Vagina (tissue), 2 donors: ENCODE measurements at regions not wholly inside any gene's neighbourhood (a gene's known extent, or its start where the extent isn't known, plus 50 kb on each side); places are given as distances from the start of the nearest gene placed in this dataset.
"Not testable (repeated sequence)": the region's sequence is repeated elsewhere in the genome, so short reads cannot be mapped to it uniquely, and the experiment has no call there.

Experiments used
- DNase-seq, 2 donors: peaks; one replicate each; pipeline ENCODE4 v3.0.0-alpha.2; 2017; ENCODE audit errors: extremely low spot score in 2 of 2
- H3K27ac ChIP-seq: fragments of 200-600 bp; sonication (generic); one replicate; pipeline ENCODE4 v1.5.1; 2019
- H3K27me3 ChIP-seq: fragments of 200-600 bp; sonication (generic); one replicate; pipeline ENCODE4 v1.5.1; 2019
- H3K36me3 ChIP-seq, 2 donors: fragments of 200-600 bp; sonication (generic); one replicate each; pipeline ENCODE4 v1.5.1; 2017 to 2019
- H3K4me1 ChIP-seq: fragments of 200-600 bp; sonication (generic); one replicate; pipeline ENCODE4 v1.5.1; 2019
- H3K4me3 ChIP-seq, 2 donors: fragments of 200-600 bp; sonication (generic); 1 replicate in 1 of 2; 2 replicates in 1 of 2; pipeline ENCODE4 v1.5.1; 2016 to 2019
- H3K9me3 ChIP-seq: fragments of 200-600 bp; sonication (generic); one replicate; pipeline ENCODE4 v1.5.1; 2019
- CTCF ChIP-seq, 3 experiments: fragments of 450-650 bp in 2 of 3; fragments of 200-600 bp in 1 of 3; sonication (generic) in 1 of 3; IDR thresholded peaks; one replicate each; pipeline ENCODE4 v1.5.1; 2017 to 2019; ENCODE audit warnings: antibody characterized with exemption in 3 of 3, mild to moderate bottlenecking in 2 of 3, moderate library complexity in 2 of 3
- POLR2A ChIP-seq, 2 donors: fragments of 450-650 bp; IDR thresholded peaks; one replicate each; pipeline ENCODE4 v1.6.1; 2017; ENCODE audit warnings: antibody characterized with exemption in 2 of 2, mild to moderate bottlenecking in 2 of 2, moderate library complexity in 2 of 2
- POLR2AphosphoS5 ChIP-seq, 2 donors: sonication (generic); formaldehyde crosslinking; IDR thresholded peaks; one replicate each; pipeline ENCODE4 v1.9.0; 2017; ENCODE audit warnings: antibody characterized with exemption in 2 of 2, mild to moderate bottlenecking in 2 of 2, low read depth in 1 of 2; ENCODE audit not compliant: insufficient read depth in 1 of 2
- intact Hi-C: fragments of 100-400 bp; cut with DNase I; formaldehyde crosslinking; loops from one replicate; pipeline ENCODE4 v1.15.1; 2023

- intact Hi-C loops = no loop called here
- no peak overlapping the region for H3K4me3 ChIP-seq
- H3K27me3 ChIP-seq = no peaks in the 10 kb centered on the region
- DNase-seq = no peak
- H3K27ac ChIP-seq = no peak overlapping the region
- H3K4me1 ChIP-seq = no peaks in the 10 kb centered on the region
- H3K9me3 ChIP-seq = no peaks in the 10 kb centered on the region
- TF ChIP-seq POLR2A (IDR thresholded peaks at IDR 0.05) = no peak
- TF ChIP-seq POLR2AphosphoS5 (IDR thresholded peaks at IDR 0.05; ENCODE audit: insufficient read depth in 1 of 2, low read depth in 1 of 2) = no peak
- TF ChIP-seq CTCF (IDR thresholded peaks at IDR 0.05) = no peak
- no peaks in the 10 kb centered on the region for H3K36me3 ChIP-seq
Observed at GRCh38 chr10:23779301-23779700, 340.4 kb downstream of the OTUD1 start.

GRCh38 chr10:23780331-23780730, 341.5 kb downstream of the OTUD1 start:
- no peak overlapping the region for H3K27ac ChIP-seq
- H3K27me3 ChIP-seq = no peaks in the 10 kb centered on the region
- H3K9me3 ChIP-seq = no peaks in the 10 kb centered on the region
- H3K36me3 ChIP-seq = no peaks in the 10 kb centered on the region
- no peak for TF ChIP-seq CTCF (IDR thresholded peaks at IDR 0.05)
- TF ChIP-seq POLR2AphosphoS5 (IDR thresholded peaks at IDR 0.05; ENCODE audit: insufficient read depth in 1 of 2, low read depth in 1 of 2) = no peak
- no peak for TF ChIP-seq POLR2A (IDR thresholded peaks at IDR 0.05)
- no peak for DNase-seq
- intact Hi-C loops = no loop called here
- no peaks in the 10 kb centered on the region for H3K4me1 ChIP-seq
- H3K4me3 ChIP-seq = no peak overlapping the region

GRCh38 chr10:23786594-23786993, 347.7 kb downstream of the OTUD1 start:
- intact Hi-C loops = no loop called here
- H3K27me3 ChIP-seq = no peaks in the 10 kb centered on the region
- H3K27ac ChIP-seq = no peak overlapping the region
- no peaks in the 10 kb centered on the region for H3K9me3 ChIP-seq
- TF ChIP-seq CTCF (IDR thresholded peaks at IDR 0.05) (no peak), POLR2AphosphoS5 (IDR thresholded peaks at IDR 0.05; ENCODE audit: insufficient read depth in 1 of 2, low read depth in 1 of 2) (no peak), POLR2A (IDR thresholded peaks at IDR 0.05) (no peak)
- no peaks in the 10 kb centered on the region for H3K36me3 ChIP-seq
- no peak overlapping the region for H3K4me3 ChIP-seq
- no peaks in the 10 kb centered on the region for H3K4me1 ChIP-seq
- DNase-seq = no peak

- TF ChIP-seq CTCF (IDR thresholded peaks at IDR 0.05) (no peak), POLR2A (IDR thresholded peaks at IDR 0.05) (no peak), POLR2AphosphoS5 (IDR thresholded peaks at IDR 0.05; ENCODE audit: insufficient read depth in 1 of 2, low read depth in 1 of 2) (no peak)
- H3K9me3 ChIP-seq = no peaks in the 10 kb centered on the region
- intact Hi-C loops = no loop called here
Observed at GRCh38 chr10:23793577-23793976, 354.7 kb downstream of the OTUD1 start.

GRCh38 chr10:23797452-23797851, 358.6 kb downstream of the OTUD1 start:
- intact Hi-C loops, H3K27ac ChIP-seq, H3K4me3 ChIP-seq, H3K4me1 ChIP-seq, H3K36me3 ChIP-seq, DNase-seq, H3K27me3 ChIP-seq, H3K9me3 ChIP-seq: not testable (repeated sequence)

More at GRCh38 chr10:23793577-23793976, 354.7 kb downstream of the OTUD1 start:
- Histone ChIP-seq H3K36me3 (no peaks in the 10 kb centered on the region), H3K27ac (no peak overlapping the region), H3K4me3 (no peak overlapping the region), H3K27me3 (no peaks in the 10 kb centered on the region), H3K4me1 (no peaks in the 10 kb centered on the region)
- no peak for DNase-seq

GRCh38 chr10:23804125-23804524, 365.2 kb downstream of the OTUD1 start:
- intact Hi-C loops = no loop called here
- H3K27ac ChIP-seq = no peak overlapping the region
- no peaks in the 10 kb centered on the region for H3K27me3 ChIP-seq
- no peaks in the 10 kb centered on the region for H3K4me1 ChIP-seq
- no peak for DNase-seq
- H3K4me3 ChIP-seq = no peak overlapping the region
- H3K36me3 ChIP-seq = no peaks in the 10 kb centered on the region
- TF ChIP-seq CTCF (IDR thresholded peaks at IDR 0.05) (no peak), POLR2A (IDR thresholded peaks at IDR 0.05) (no peak), POLR2AphosphoS5 (IDR thresholded peaks at IDR 0.05; ENCODE audit: insufficient read depth in 1 of 2, low read depth in 1 of 2) (no peak)
- H3K9me3 ChIP-seq = no peaks in the 10 kb centered on the region
